ENCODE measurements at regions not wholly inside any gene's neighbourhood (a gene's known extent, or its start where the extent isn't known, plus 50 kb on each side); places are given as distances from the start of the nearest gene placed in this dataset.
"Not testable (repeated sequence)": the region's sequence is repeated elsewhere in the genome, so short reads cannot be mapped to it uniquely, and the experiment has no call there.

- no peak for ATAC-seq
- intact Hi-C loops (cut with DNase I) = no loop called here
- no peak for DNase-seq
These were observed 372.5 kb upstream of the WWC1 start for GRCh38 chr5:167918813-167919483.

GRCh38 chr5:167920589-167920988, 370.9 kb upstream of the WWC1 start:
- DNase-seq = no peak
- ATAC-seq = no peak
- intact Hi-C loops (cut with DNase I) = no loop called here

- intact Hi-C loops (cut with DNase I) = no loop called here
- no peak for DNase-seq
- no peak for ATAC-seq
These were observed 369.6 kb upstream of the WWC1 start for GRCh38 chr5:167921796-167922195.

- intact Hi-C loops (cut with DNase I) = no loop called here
- DNase-seq (no peak), ATAC-seq (no peak)
These were observed 368.0 kb upstream of the WWC1 start for GRCh38 chr5:167923396-167923795.

GRCh38 chr5:167929841-167930240, 361.6 kb upstream of the WWC1 start:
- intact Hi-C loops (cut with DNase I) = no loop called here
- DNase-seq = no peak
- no peak for ATAC-seq

- DNase-seq (peak; percentile 67), ATAC-seq (peak; percentile 94 to 98)
- intact Hi-C loops (cut with DNase I) = no loop called here
These were observed 356.9 kb upstream of the WWC1 start for GRCh38 chr5:167934551-167934971.

GRCh38 chr5:167936022-167936421, 355.4 kb upstream of the WWC1 start:
- no peak for ATAC-seq
- intact Hi-C loops (cut with DNase I) = no loop called here

GRCh38 chr5:167936944-167937634, 354.4 kb upstream of the WWC1 start:
- ATAC-seq = no peak
- no peak for DNase-seq
- intact Hi-C loops (cut with DNase I) = no loop called here

More at GRCh38 chr5:167936022-167936421, 355.4 kb upstream of the WWC1 start:
- DNase-seq = no peak

- intact Hi-C loops (cut with DNase I) = no loop called here
- no peak for DNase-seq
- no peak for ATAC-seq
These were observed 353.8 kb upstream of the WWC1 start for GRCh38 chr5:167937635-167937998.

GRCh38 chr5:167939686-167940085, 351.8 kb upstream of the WWC1 start:
- intact Hi-C loops (cut with DNase I) = no loop called here
- DNase-seq = no peak
- no peak for ATAC-seq

GRCh38 chr5:167940911-167941310, 350.5 kb upstream of the WWC1 start:
- ATAC-seq = no peak

GRCh38 chr5:167941556-167941955, 349.9 kb upstream of the WWC1 start:
- ATAC-seq; DNase-seq; intact Hi-C loops (cut with DNase I): not testable (repeated sequence)

More at GRCh38 chr5:167940911-167941310, 350.5 kb upstream of the WWC1 start:
- intact Hi-C loops (cut with DNase I) = no loop called here
- DNase-seq = no peak

GRCh38 chr5:167943343-167943742, 348.1 kb upstream of the WWC1 start:
- ATAC-seq (no peak), DNase-seq (no peak)
- intact Hi-C loops (cut with DNase I) = no loop called here

GRCh38 chr5:167944121-167944852, 347.2 kb upstream of the WWC1 start:
- intact Hi-C loops (cut with DNase I) = no loop called here
- DNase-seq = peak; percentile 37
- ATAC-seq = peak; percentile 52 to 63

GRCh38 chr5:167945542-167946384, 345.7 kb upstream of the WWC1 start:
- ATAC-seq (peak; percentile 82 to 85), DNase-seq (no peak)
- intact Hi-C loops (cut with DNase I) = no loop called here

GRCh38 chr5:167947306-167947705, 344.1 kb upstream of the WWC1 start:
- intact Hi-C loops (cut with DNase I) = no loop called here
- DNase-seq (no peak), ATAC-seq (peak in 1 of 2 donors; percentile 5)

GRCh38 chr5:167948251-167948650, 343.2 kb upstream of the WWC1 start:
- ATAC-seq = no peak
- DNase-seq = no peak
- intact Hi-C loops (cut with DNase I) = no loop called here

- intact Hi-C loops (cut with DNase I) = no loop called here
- ATAC-seq = no peak
These were observed 342.0 kb upstream of the WWC1 start for GRCh38 chr5:167949435-167949834.

GRCh38 chr5:167950126-167950721, 341.2 kb upstream of the WWC1 start:
- intact Hi-C loops (cut with DNase I) = loop anchor here in 1 of 2 donors (5.0 kb wide), 1 partner anchor 47 kb away; no protein-coding TSS in a partner anchor
- ATAC-seq (peak in 1 of 2 donors; percentile 20), DNase-seq (no peak)

More at GRCh38 chr5:167949435-167949834, 342.0 kb upstream of the WWC1 start:
- DNase-seq = no peak

Data from left cardiac atrium (tissue), 4 donors.